Kidney (tissue), 13 donors: ENCODE measurements at regions not wholly inside any gene's neighbourhood (a gene's known extent, or its start where the extent isn't known, plus 50 kb on each side); places are given as distances from the start of the nearest gene placed in this dataset.

Source experiments
- DNase-seq, 5 donors: peaks; one replicate each; pipeline ENCODE4 v3.0.0-alpha.2; 2013 to 2020
- FAIRE-seq: peaks from 2 replicates; lab custom pipeline; 2012; peaks lifted over from hg19 to GRCh38; lab: Jason Lieb, UNC
- H3K27ac ChIP-seq, 2 donors: one replicate each; pipeline ENCODE4 v1.7.0; 2013; ENCODE audit warnings: low read depth in 2 of 2, low read length in 2 of 2, inconsistent platforms in 1 of 2
- H3K27me3 ChIP-seq: one replicate; pipeline ENCODE4 v1.7.1; 2013; ENCODE audit warnings: low read length, inconsistent platforms; ENCODE audit not compliant: control insufficient read depth, insufficient read depth
- H3K36me3 ChIP-seq, 3 donors: one replicate each; pipeline versions ENCODE4 v1.7.0 to v1.7.1; 2013; ENCODE audit warnings: low read length in 3 of 3, control low read depth in 1 of 3, inconsistent platforms in 1 of 3; ENCODE audit not compliant: insufficient read depth in 3 of 3, control insufficient read depth in 2 of 3
- H3K4me1 ChIP-seq, 3 donors: one replicate each; pipeline versions ENCODE4 v1.7.0 to v1.7.1; 2013; ENCODE audit warnings: low read length in 3 of 3, inconsistent platforms in 1 of 3, low read depth in 1 of 3; ENCODE audit not compliant: control insufficient read depth in 2 of 3, insufficient read depth in 2 of 3
- H3K4me3 ChIP-seq, 3 donors: one replicate each; pipeline versions ENCODE4 v1.7.0 to v1.8.1; 2013; ENCODE audit warnings: low read length in 3 of 3, control low read depth in 1 of 3, inconsistent platforms in 1 of 3
- H3K9ac ChIP-seq, 3 donors: one replicate each; pipeline versions ENCODE4 v1.7.0 to v1.7.1; 2013; ENCODE audit warnings: low read length in 3 of 3, control low read depth in 1 of 3, inconsistent platforms in 1 of 3
- H3K9me3 ChIP-seq, 3 donors: one replicate each; pipeline versions ENCODE4 v1.7.0 to v1.7.1; 2013; ENCODE audit warnings: low read length in 3 of 3, control low read depth in 1 of 3, inconsistent platforms in 1 of 3; ENCODE audit not compliant: control insufficient read depth in 2 of 3, insufficient read depth in 1 of 3
- intact Hi-C: fragments of 100-400 bp; cut with DNase I; formaldehyde crosslinking; loops from one replicate; pipeline ENCODE4 v1.11.1; 2022
- TF ChIP-seq, protein P1 (sequence below): IDR thresholded peaks from 3 replicates; pipeline ENCODE4 v1.5.1; 2012; ENCODE audit warnings: mild to moderate bottlenecking, moderate library complexity, borderline replicate concordance; ENCODE audit not compliant: insufficient read depth; ENCODE audit errors: extremely low read depth
- donor health status: control.
- donor health status: control.
- donor health status: control.
- donor health status: control.
- donor health status: control.
- donor health status: DM: yes; HTN: yes; CAD: no.
- donor health status: Normal renal cell carcinoma (clear cell type).

DNA sequence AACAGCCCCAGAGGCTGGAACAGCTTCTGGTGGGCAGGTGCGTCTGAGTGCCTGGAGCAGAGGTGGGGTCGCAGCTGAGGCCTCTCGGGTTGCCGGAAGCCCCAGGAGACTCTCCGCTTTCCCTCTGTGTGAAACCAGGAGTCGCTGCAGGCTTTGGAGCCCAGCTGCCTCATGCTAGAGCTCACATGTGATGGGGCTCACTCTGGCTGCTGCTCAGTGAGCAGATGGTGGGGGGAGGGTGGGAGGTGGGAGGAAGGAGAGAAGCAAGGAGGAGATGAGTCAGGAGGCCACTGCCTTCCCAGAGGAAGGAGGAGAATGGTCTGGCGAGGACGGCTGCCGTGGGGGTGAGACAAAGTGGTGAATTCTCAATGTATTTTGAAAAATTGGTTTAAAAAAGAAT is 290.1 kb upstream of the CHRNA7 start:
- peak in 4 of 5 donors; percentile 17 to 48 (median 28) for DNase-seq

GRCh38 chr15:31745841-31746240 is 284.5 kb upstream of the CHRNA7 start:
- Histone ChIP-seq H3K9ac (no peak overlapping the region), H3K27me3 (no peaks in the 10 kb centered on the region), H3K9me3 (peaks cover 0 to 12% (median 0%) of the 10 kb centered on the region in 3 donors), H3K4me3 (no peak overlapping the region), H3K36me3 (no peaks in the 10 kb centered on the region), H3K4me1 (no peaks in the 10 kb centered on the region), H3K27ac (no peak overlapping the region)
- DNase-seq = no peak
- intact Hi-C loops = no loop called here
- FAIRE-seq = no peak
- TF ChIP-seq, protein P1, sequence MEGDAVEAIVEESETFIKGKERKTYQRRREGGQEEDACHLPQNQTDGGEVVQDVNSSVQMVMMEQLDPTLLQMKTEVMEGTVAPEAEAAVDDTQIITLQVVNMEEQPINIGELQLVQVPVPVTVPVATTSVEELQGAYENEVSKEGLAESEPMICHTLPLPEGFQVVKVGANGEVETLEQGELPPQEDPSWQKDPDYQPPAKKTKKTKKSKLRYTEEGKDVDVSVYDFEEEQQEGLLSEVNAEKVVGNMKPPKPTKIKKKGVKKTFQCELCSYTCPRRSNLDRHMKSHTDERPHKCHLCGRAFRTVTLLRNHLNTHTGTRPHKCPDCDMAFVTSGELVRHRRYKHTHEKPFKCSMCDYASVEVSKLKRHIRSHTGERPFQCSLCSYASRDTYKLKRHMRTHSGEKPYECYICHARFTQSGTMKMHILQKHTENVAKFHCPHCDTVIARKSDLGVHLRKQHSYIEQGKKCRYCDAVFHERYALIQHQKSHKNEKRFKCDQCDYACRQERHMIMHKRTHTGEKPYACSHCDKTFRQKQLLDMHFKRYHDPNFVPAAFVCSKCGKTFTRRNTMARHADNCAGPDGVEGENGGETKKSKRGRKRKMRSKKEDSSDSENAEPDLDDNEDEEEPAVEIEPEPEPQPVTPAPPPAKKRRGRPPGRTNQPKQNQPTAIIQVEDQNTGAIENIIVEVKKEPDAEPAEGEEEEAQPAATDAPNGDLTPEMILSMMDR = no peak

More for the DNA sequence above, 290.1 kb upstream of the CHRNA7 start:
- no peak for FAIRE-seq
- H3K27me3 ChIP-seq = no peaks in the 10 kb centered on the region
- H3K27ac ChIP-seq = no peak overlapping the region
- no peaks in the 10 kb centered on the region for H3K4me1 ChIP-seq
- no peak overlapping the region for H3K4me3 ChIP-seq
- H3K36me3 ChIP-seq = no peaks in the 10 kb centered on the region
- TF ChIP-seq, protein P1 = no peak
- intact Hi-C loops = no loop called here
- H3K9ac ChIP-seq = no peak overlapping the region
- peaks cover 0 to 9% (median 0%) of the 10 kb centered on the region in 3 donors for H3K9me3 ChIP-seq

DNA sequence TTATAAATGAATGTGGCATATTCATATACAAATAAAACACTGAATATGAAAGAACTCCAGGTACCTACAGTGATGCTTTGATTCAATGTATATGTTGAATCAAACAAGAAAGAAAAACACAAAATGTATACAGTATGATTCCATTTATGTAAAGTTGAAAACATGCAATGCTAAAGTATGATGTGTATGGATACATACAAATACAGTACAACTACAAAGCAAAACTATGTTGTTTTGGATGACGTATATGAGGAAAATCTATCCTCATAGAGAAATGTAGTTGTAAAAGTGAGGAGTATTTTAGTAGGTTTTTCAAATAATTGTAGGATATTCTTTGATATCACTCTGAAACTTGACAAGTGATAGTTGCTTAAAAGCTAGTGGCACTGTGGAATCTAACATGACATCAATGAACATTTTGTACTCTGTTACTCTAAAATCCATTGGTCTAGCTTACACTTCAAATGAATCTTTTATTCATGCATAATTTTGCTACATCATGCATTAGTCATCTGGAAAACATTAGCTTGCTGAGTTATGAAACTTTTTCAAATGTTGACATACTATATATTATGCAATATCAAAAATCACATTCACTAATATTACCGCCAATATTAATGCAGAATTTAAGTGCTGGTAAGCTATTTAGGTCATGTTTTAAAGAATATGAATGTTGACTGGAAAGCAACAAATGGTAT is 278.1 kb upstream of the CHRNA7 start:
- Histone ChIP-seq H3K27ac (no peak overlapping the region), H3K27me3 (no peaks in the 10 kb centered on the region), H3K4me3 (no peak overlapping the region), H3K9me3 (peaks cover 0 to 3% (median 0%) of the 10 kb centered on the region in 3 donors), H3K4me1 (no peaks in the 10 kb centered on the region), H3K36me3 (no peaks in the 10 kb centered on the region), H3K9ac (no peak overlapping the region)
- no peak for FAIRE-seq
- intact Hi-C loops = no loop called here
- no peak for DNase-seq
- TF ChIP-seq, protein P1 = no peak
